C4-2B (cell line): ENCODE measurements at regions not wholly inside any gene's neighbourhood (a gene's known extent, or its start where the extent isn't known, plus 50 kb on each side); places are given as distances from the start of the nearest gene placed in this dataset.

Experiments used
- H3K27ac ChIP-seq: fragments of 450-650 bp; 2 replicates; pipeline ENCODE4 v1.5.1; 2017
- ZFX ChIP-seq: fragments of 450-650 bp; IDR thresholded peaks from 2 replicates; pipeline ENCODE4 v1.6.1; 2017
- TF ChIP-seq, protein P1 (sequence below): fragments of 450-650 bp; conservative IDR thresholded peaks from 2 replicates; pipeline ENCODE4 v1.5.1; 2017; ENCODE audit warnings: mild to moderate bottlenecking

DNA sequence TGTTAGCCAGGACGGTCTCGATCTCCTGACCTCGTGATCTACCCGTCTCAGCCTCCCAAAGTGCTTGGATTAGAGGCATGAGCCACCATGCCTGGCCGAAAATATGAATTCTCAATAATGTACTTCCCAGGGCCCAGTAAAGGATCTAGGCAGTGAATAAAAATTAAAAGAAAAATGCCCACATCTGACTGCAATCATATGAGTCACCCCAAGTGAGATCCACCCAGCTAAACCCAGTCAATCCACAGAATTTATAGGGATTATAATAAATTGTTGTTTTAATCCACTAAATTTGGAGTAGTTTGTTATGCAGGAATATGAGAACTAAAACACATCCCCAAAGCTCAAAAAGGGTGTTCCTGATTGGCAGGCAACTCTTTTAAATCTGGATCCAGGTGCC lies 93.5 kb upstream of the STK39 start:
- H3K27ac ChIP-seq, result no peak overlapping the region
- no peak for TF ChIP-seq ZFX
- TF ChIP-seq, protein P1, sequence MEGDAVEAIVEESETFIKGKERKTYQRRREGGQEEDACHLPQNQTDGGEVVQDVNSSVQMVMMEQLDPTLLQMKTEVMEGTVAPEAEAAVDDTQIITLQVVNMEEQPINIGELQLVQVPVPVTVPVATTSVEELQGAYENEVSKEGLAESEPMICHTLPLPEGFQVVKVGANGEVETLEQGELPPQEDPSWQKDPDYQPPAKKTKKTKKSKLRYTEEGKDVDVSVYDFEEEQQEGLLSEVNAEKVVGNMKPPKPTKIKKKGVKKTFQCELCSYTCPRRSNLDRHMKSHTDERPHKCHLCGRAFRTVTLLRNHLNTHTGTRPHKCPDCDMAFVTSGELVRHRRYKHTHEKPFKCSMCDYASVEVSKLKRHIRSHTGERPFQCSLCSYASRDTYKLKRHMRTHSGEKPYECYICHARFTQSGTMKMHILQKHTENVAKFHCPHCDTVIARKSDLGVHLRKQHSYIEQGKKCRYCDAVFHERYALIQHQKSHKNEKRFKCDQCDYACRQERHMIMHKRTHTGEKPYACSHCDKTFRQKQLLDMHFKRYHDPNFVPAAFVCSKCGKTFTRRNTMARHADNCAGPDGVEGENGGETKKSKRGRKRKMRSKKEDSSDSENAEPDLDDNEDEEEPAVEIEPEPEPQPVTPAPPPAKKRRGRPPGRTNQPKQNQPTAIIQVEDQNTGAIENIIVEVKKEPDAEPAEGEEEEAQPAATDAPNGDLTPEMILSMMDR, result no peak

DNA sequence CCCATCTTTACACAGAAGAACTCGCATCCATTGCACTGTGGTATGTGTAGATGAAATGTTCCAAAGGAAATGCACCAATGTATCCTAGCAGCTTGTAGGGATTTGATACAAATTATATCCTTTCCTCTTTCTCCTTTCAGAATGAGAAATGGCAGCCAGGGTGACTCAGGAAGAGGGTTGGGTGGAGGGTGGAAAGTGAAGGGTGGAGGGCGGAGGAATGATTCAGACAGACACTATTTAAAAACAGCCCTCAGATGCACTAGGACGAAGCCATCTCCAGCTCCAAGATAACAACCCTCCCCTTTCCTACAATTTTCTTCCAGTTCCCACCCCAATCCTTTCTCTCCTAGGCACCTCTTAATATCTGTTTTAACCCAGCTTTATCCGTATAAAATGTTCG lies 96.2 kb upstream of the STK39 start:
- no peak for TF ChIP-seq ZFX
- TF ChIP-seq, protein P1, result no peak
- H3K27ac ChIP-seq, result no peak overlapping the region

DNA sequence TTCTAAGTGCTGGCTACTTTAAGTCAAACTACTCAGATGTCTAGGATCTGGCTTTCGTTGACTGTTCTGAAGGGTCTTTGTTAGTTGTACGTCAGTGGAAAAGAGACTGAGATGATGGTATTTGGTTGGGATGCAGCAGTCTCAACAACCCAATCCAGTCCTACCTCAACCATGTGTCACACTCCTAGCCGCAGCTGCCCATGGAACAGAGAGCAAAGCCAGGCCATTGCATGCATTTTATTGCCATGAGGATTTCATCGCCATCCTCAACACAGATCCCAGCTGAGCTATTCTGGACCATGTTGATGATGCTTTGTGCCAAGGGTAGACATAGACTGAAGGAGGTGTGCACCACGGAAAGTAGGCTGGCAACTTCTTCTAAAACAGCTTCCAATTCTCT lies 97.3 kb upstream of the STK39 start:
- TF ChIP-seq, protein P1, result no peak
- TF ChIP-seq ZFX, result no peak
- H3K27ac ChIP-seq, result no peak overlapping the region

GRCh38 chr2:168345601-168346000 lies 98.2 kb upstream of the STK39 start:
- 0 out of 2 replicates have a peak overlapping the region, but pooled peaks have one; percentile 4 for H3K27ac ChIP-seq
- no peak for TF ChIP-seq ZFX
- TF ChIP-seq, protein P1, result no peak

DNA sequence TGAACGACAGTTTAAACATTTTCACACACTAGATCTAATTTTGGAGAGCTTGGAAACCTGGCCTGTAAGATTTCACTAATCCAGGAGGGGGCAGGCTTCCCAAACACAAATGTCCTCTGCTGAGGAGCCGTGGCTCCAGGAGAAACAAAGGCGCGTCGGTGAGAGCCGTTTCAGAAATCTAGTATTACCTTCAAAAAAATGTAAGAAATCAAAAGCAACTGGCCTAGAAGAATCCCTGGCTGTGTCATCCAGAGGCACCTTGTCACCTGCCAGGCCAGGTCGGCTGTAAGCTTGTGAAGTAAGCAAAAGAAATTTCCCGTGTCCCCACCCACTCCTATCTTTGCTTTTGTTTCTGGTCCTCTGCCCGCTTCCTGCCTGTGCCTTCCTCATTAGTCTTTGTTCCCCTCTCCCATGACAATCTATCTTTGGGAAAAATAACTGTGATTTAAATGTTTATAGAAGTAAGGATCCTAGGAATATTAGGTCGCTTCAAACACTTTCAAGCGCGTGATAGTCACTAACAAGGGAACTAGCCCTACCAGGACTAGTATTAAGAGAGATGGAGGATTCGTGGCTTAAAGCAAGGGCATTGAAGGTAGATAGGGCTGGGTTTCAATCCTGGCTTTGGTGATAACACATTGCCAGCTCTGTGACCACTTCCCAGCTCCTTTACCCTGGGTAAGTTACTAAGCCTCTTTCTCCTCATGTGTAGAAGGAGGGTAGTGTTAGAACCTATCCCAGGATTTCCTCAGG lies 99.5 kb upstream of the STK39 start:
- H3K27ac ChIP-seq, result peak overlapping the region; percentile 61; the same call in 1 of the 2 replicates
- TF ChIP-seq ZFX, result no peak
- TF ChIP-seq, protein P1, result peak; percentile 84

GRCh38 chr2:168348076-168348475 lies 100.7 kb upstream of the STK39 start:
- H3K27ac ChIP-seq, result no peak overlapping the region
- TF ChIP-seq, protein P1, result peak; percentile 36
- TF ChIP-seq ZFX, result no peak

DNA sequence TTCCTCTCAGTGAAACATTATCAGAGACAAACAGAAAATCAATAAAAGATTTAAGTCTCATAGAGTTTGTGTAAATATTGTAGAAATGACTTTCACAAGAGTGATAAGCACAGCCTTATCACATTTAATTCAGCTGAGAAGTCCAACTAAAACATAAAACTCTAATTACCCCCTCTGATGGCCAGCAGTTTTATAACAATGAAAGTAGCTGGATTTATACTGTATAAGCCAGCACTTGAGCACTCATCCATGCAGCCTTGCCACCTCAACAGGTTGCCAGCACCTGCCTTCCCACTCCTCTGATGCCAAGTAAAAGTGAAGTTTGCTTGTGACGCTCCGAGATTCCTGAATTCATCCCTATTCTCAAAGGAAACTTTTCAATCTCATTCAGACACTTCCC lies 103.0 kb upstream of the STK39 start:
- no peak overlapping the region for H3K27ac ChIP-seq
- TF ChIP-seq ZFX, result no peak
- TF ChIP-seq, protein P1, result peak; percentile 19; the same call in 1 of the 2 replicates
